HUDEP-2 (cell line): ENCODE measurements at regions not wholly inside any gene's neighbourhood (a gene's known extent, or its start where the extent isn't known, plus 50 kb on each side); places are given as distances from the start of the nearest gene placed in this dataset.
"Not testable (repeated sequence)": the region's sequence is repeated elsewhere in the genome, so short reads cannot be mapped to it uniquely, and the experiment has no call there.

Experiments used
- DNase-seq, 76 experiments: peaks; one replicate each; lab custom pipeline; 2025; ENCODE audit not compliant: unreplicated experiment in 76 of 76; lab: John Stamatoyannopoulos, UW

- no peak for DNase-seq
These were observed 335.2 kb downstream of the NSUN3 start for GRCh38 chr3:94398036-94398435.

GRCh38 chr3:94401466-94401865, 338.6 kb downstream of the NSUN3 start:
- DNase-seq, result no peak

GRCh38 chr3:94402126-94402525, 339.3 kb downstream of the NSUN3 start:
- no peak for DNase-seq

GRCh38 chr3:94405258-94406035, 342.6 kb downstream of the NSUN3 start:
- no peak for DNase-seq

- no peak for DNase-seq
These were observed 343.7 kb downstream of the NSUN3 start for GRCh38 chr3:94406595-94406994.

GRCh38 chr3:94412936-94413335, 350.1 kb downstream of the NSUN3 start:
- not testable (repeated sequence) for DNase-seq

GRCh38 chr3:94413336-94414108, 350.7 kb downstream of the NSUN3 start:
- DNase-seq, result no peak

GRCh38 chr3:94414418-94414817, 351.6 kb downstream of the NSUN3 start:
- DNase-seq, result no peak

- no peak for DNase-seq
These were observed 353.9 kb downstream of the NSUN3 start for GRCh38 chr3:94416768-94417167.

- no peak for DNase-seq
These were observed 355.1 kb downstream of the NSUN3 start for GRCh38 chr3:94417963-94418455.

- DNase-seq, result no peak
These were observed 358.1 kb downstream of the NSUN3 start for GRCh38 chr3:94420931-94421330.

GRCh38 chr3:94423578-94423977, 360.7 kb downstream of the NSUN3 start:
- DNase-seq, result no peak

GRCh38 chr3:94429517-94429916, 366.7 kb downstream of the NSUN3 start:
- DNase-seq, result no peak

GRCh38 chr3:94431876-94432570, 369.2 kb downstream of the NSUN3 start:
- DNase-seq, result no peak

GRCh38 chr3:94433811-94434210, 370.9 kb downstream of the NSUN3 start:
- DNase-seq, result no peak

GRCh38 chr3:94440767-94441493, 378.1 kb downstream of the NSUN3 start:
- no peak for DNase-seq

- no peak for DNase-seq
These were observed 378.6 kb downstream of the NSUN3 start for GRCh38 chr3:94441494-94441847.

GRCh38 chr3:94453864-94454263, 391.0 kb downstream of the NSUN3 start:
- DNase-seq, result no peak

- DNase-seq, result no peak
These were observed 396.3 kb downstream of the NSUN3 start for GRCh38 chr3:94459167-94459566.

- no peak for DNase-seq
These were observed 398.1 kb downstream of the NSUN3 start for GRCh38 chr3:94460931-94461330.

- DNase-seq, result no peak
These were observed 400.1 kb downstream of the NSUN3 start for GRCh38 chr3:94462931-94463330.
